ENCODE measurements at regions not wholly inside any gene's neighbourhood (a gene's known extent, or its start where the extent isn't known, plus 50 kb on each side); places are given as distances from the start of the nearest gene placed in this dataset.

DNA sequence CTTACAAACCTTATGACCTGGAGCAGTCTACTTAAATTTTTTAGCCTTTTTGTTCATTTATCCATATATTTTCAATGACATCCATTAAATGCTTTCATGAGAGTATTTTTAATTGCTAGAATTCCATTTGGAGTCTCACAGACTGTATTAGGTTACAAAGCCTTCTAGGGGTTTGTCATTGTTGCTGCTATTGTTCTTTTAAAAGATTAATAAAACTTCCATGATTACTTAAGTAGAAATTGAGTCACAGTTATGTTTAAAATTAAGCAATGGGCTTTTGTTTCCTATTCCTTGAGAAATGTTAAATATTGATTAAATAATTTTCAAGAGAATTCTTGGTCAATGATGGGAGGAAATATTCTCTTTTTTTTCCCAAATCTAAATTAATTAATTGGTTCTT, 1408.4 kb upstream of the RAG2 start:
- TF ChIP-seq, protein P1, sequence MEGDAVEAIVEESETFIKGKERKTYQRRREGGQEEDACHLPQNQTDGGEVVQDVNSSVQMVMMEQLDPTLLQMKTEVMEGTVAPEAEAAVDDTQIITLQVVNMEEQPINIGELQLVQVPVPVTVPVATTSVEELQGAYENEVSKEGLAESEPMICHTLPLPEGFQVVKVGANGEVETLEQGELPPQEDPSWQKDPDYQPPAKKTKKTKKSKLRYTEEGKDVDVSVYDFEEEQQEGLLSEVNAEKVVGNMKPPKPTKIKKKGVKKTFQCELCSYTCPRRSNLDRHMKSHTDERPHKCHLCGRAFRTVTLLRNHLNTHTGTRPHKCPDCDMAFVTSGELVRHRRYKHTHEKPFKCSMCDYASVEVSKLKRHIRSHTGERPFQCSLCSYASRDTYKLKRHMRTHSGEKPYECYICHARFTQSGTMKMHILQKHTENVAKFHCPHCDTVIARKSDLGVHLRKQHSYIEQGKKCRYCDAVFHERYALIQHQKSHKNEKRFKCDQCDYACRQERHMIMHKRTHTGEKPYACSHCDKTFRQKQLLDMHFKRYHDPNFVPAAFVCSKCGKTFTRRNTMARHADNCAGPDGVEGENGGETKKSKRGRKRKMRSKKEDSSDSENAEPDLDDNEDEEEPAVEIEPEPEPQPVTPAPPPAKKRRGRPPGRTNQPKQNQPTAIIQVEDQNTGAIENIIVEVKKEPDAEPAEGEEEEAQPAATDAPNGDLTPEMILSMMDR (IDR thresholded peaks at IDR 0.05; ENCODE audit: insufficient read depth, low read depth, low read length): no peak
- POLR2A ChIA-PET: no interaction called here

DNA sequence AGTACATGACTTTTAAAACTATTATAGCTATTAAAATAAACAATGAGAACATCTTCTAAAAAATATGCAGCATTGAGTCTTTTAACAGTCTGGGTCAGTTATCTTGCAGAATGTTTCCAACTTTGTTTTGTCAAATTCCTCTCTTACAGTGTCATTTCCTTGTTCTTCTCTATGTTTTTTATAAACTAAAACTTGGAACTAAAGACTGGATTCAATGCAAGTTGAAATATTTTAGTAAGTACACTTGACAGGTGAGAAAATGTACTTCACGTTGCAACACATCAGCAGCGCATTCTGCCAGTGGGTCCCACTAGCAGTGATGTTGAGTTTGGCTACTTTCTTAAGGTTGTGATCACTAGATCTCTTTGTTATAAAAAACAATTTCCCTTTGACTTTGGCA, 1407.6 kb upstream of the RAG2 start:
- no peak overlapping the region for H3K4me3 ChIP-seq (ENCODE audit: low read depth, low read length)
- no peaks in the 10 kb centered on the region for H3K27me3 ChIP-seq (ENCODE audit: control insufficient read depth, insufficient read depth, low read length)
- no peaks in the 10 kb centered on the region for H3K36me3 ChIP-seq (ENCODE audit: control insufficient read depth, insufficient read depth, low read length)
- TF ChIP-seq, protein P1 (IDR thresholded peaks at IDR 0.05; ENCODE audit: insufficient read depth, low read depth, low read length): no peak
- DNase-seq (ENCODE audit: low read depth): peak; percentile 58
- CTCF ChIA-PET: interaction anchor here (0.6 kb wide), 2 partner anchors 8 to 891 kb away, joined by 3 to 4 read pairs; no protein-coding TSS in a partner anchor
- POLR2A ChIA-PET: interaction anchor here (0.7 kb wide), 1 partner anchor 15 kb away, joined by 6 read pairs; no protein-coding TSS in a partner anchor

More for the DNA sequence above, 1408.4 kb upstream of the RAG2 start:
- CTCF ChIA-PET: no interaction called here
- H3K4me3 ChIP-seq (ENCODE audit: low read depth, low read length): no peak overlapping the region
- H3K27me3 ChIP-seq (ENCODE audit: control insufficient read depth, insufficient read depth, low read length): no peaks in the 10 kb centered on the region
- H3K36me3 ChIP-seq (ENCODE audit: control insufficient read depth, insufficient read depth, low read length): no peaks in the 10 kb centered on the region
- no peak for DNase-seq (ENCODE audit: low read depth)

DNA sequence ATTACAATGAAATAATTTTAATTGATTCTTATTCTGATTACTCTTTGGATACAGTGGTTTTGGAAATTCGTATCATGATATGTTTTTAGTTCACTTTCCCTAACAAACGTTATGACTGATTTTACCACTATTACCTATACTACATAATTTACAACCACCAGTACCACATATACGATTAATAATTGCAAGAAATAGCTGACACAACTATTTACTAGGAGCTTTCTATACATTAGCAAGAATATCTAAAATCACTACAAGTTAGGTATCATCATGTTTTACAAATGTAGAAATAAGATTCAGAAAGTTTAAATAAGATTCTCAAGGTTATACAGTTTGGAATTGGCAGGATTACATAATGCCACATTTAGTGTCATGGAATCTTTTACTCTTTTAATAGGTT, 1401.1 kb upstream of the RAG2 start:
- CTCF ChIA-PET: no interaction called here
- no peaks in the 10 kb centered on the region for H3K36me3 ChIP-seq (ENCODE audit: control insufficient read depth, insufficient read depth, low read length)
- TF ChIP-seq, protein P1 (IDR thresholded peaks at IDR 0.05; ENCODE audit: insufficient read depth, low read depth, low read length): no peak
- H3K4me3 ChIP-seq (ENCODE audit: low read depth, low read length): no peak overlapping the region
- POLR2A ChIA-PET: no interaction called here
- no peaks in the 10 kb centered on the region for H3K27me3 ChIP-seq (ENCODE audit: control insufficient read depth, insufficient read depth, low read length)
- no peak for DNase-seq (ENCODE audit: low read depth)

DNA sequence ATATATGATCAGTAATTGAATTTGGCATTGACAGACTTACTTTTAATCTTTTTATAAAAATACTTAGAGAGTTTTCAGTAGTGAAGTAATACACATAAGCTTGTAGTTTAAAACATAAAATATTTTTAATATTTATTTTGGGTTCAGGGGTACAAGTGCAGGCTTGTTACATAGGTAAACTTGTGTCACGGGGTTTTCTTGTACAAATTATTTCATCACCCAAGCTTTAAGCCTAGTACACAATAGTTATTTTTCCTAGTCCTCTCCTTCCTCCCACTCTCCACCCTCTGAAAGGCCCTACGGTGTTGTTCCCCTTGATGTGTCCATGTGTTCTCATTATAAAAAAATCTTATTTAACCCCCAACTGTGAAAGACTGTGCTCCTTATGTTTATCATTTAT, 1397.8 kb upstream of the RAG2 start:
- Histone ChIP-seq H3K36me3 (ENCODE audit: control insufficient read depth, insufficient read depth, low read length) (no peaks in the 10 kb centered on the region), H3K4me3 (ENCODE audit: low read depth, low read length) (no peak overlapping the region), H3K27me3 (ENCODE audit: control insufficient read depth, insufficient read depth, low read length) (no peaks in the 10 kb centered on the region)
- TF ChIP-seq, protein P1 (IDR thresholded peaks at IDR 0.05; ENCODE audit: insufficient read depth, low read depth, low read length): no peak
- ChIA-PET CTCF (no interaction called here), POLR2A (no interaction called here)
- DNase-seq (ENCODE audit: low read depth): no peak

DNA sequence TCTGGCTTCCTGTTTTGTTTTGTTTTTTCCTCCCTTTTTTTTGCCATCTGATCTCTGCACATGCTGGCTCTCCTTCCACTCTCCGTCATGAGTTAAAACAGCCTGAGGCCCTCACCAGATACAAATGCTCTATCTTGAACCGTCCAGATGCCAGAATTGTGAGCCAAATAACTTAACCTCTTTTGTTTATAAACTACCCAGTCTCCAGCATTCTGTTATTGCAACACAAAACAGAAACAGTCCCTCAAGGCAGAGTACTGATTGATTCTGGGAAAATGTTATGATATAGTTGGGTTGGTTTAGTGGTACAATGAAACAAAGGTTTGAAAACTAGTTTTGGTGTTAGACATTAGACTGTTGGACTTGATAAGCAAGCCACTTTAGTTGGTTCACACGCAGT, 1390.0 kb upstream of the RAG2 start:
- Histone ChIP-seq H3K4me3 (ENCODE audit: low read depth, low read length) (no peak overlapping the region), H3K27me3 (ENCODE audit: control insufficient read depth, insufficient read depth, low read length) (no peaks in the 10 kb centered on the region), H3K36me3 (ENCODE audit: control insufficient read depth, insufficient read depth, low read length) (no peaks in the 10 kb centered on the region)
- POLR2A ChIA-PET: no interaction called here
- CTCF ChIA-PET: interaction anchor here (0.5 kb wide), 1 partner anchor 32 kb away, joined by 3 read pairs; no protein-coding TSS in a partner anchor
- TF ChIP-seq, protein P1 (IDR thresholded peaks at IDR 0.05; ENCODE audit: insufficient read depth, low read depth, low read length): no peak
- DNase-seq (ENCODE audit: low read depth): peak; percentile 51
